Vagina (tissue), 2 donors: ENCODE measurements at regions not wholly inside any gene's neighbourhood (a gene's known extent, or its start where the extent isn't known, plus 50 kb on each side); places are given as distances from the start of the nearest gene placed in this dataset.
"Not testable (repeated sequence)": the region's sequence is repeated elsewhere in the genome, so short reads cannot be mapped to it uniquely, and the experiment has no call there.

ENCODE experiments used
- DNase-seq, 2 donors: peaks; one replicate each; pipeline ENCODE4 v3.0.0-alpha.2; 2017; ENCODE audit errors: extremely low spot score in 2 of 2
- H3K27ac ChIP-seq: fragments of 200-600 bp; sonication (generic); one replicate; pipeline ENCODE4 v1.5.1; 2019
- H3K27me3 ChIP-seq: fragments of 200-600 bp; sonication (generic); one replicate; pipeline ENCODE4 v1.5.1; 2019
- H3K36me3 ChIP-seq, 2 donors: fragments of 200-600 bp; sonication (generic); one replicate each; pipeline ENCODE4 v1.5.1; 2017 to 2019
- H3K4me1 ChIP-seq: fragments of 200-600 bp; sonication (generic); one replicate; pipeline ENCODE4 v1.5.1; 2019
- H3K4me3 ChIP-seq, 2 donors: fragments of 200-600 bp; sonication (generic); 1 replicate in 1 of 2; 2 replicates in 1 of 2; pipeline ENCODE4 v1.5.1; 2016 to 2019
- H3K9me3 ChIP-seq: fragments of 200-600 bp; sonication (generic); one replicate; pipeline ENCODE4 v1.5.1; 2019
- CTCF ChIP-seq, 3 experiments: fragments of 450-650 bp in 2 of 3; fragments of 200-600 bp in 1 of 3; sonication (generic) in 1 of 3; IDR thresholded peaks; one replicate each; pipeline ENCODE4 v1.5.1; 2017 to 2019; ENCODE audit warnings: antibody characterized with exemption in 3 of 3, mild to moderate bottlenecking in 2 of 3, moderate library complexity in 2 of 3
- POLR2A ChIP-seq, 2 donors: fragments of 450-650 bp; IDR thresholded peaks; one replicate each; pipeline ENCODE4 v1.6.1; 2017; ENCODE audit warnings: antibody characterized with exemption in 2 of 2, mild to moderate bottlenecking in 2 of 2, moderate library complexity in 2 of 2
- POLR2AphosphoS5 ChIP-seq, 2 donors: sonication (generic); formaldehyde crosslinking; IDR thresholded peaks; one replicate each; pipeline ENCODE4 v1.9.0; 2017; ENCODE audit warnings: antibody characterized with exemption in 2 of 2, mild to moderate bottlenecking in 2 of 2, low read depth in 1 of 2; ENCODE audit not compliant: insufficient read depth in 1 of 2
- intact Hi-C: fragments of 100-400 bp; cut with DNase I; formaldehyde crosslinking; loops from one replicate; pipeline ENCODE4 v1.15.1; 2023

DNA sequence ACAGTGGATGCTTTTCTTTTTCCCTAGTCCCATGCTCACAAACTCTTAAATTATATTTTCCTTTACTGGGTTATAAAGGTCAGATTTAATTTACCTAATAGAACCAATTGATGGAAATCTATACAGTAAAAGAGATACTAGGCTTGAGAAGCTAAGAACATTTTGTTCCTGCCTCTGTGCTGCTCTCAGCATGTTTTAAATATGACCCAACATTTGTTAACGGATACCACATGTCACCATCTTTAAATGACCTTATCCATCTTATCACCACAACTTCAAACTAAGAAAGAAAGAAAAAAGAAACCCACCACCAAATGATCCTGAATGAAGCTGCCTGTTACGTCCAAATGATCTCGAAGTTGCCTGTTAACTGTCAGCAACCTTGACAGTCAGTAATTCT is 334.7 kb upstream of the ZNF608 start:
- intact Hi-C loops, result no loop called here
- no peak overlapping the region for H3K27ac ChIP-seq
- TF ChIP-seq POLR2AphosphoS5 (IDR thresholded peaks at IDR 0.05; ENCODE audit: insufficient read depth in 1 of 2, low read depth in 1 of 2), result no peak
- no peak for TF ChIP-seq POLR2A (IDR thresholded peaks at IDR 0.05)
- TF ChIP-seq CTCF (IDR thresholded peaks at IDR 0.05), result no peak
- no peak for DNase-seq
- H3K9me3 ChIP-seq, result no peaks in the 10 kb centered on the region
- no peaks in the 10 kb centered on the region for H3K27me3 ChIP-seq
- H3K4me1 ChIP-seq, result peaks cover 11% of the 10 kb centered on the region
- no peaks in the 10 kb centered on the region for H3K36me3 ChIP-seq
- H3K4me3 ChIP-seq, result no peak overlapping the region

GRCh38 chr5:125083981-125084380 is 337.5 kb upstream of the ZNF608 start:
- no peaks in the 10 kb centered on the region for H3K27me3 ChIP-seq
- H3K36me3 ChIP-seq, result no peaks in the 10 kb centered on the region
- no peaks in the 10 kb centered on the region for H3K9me3 ChIP-seq
- peaks cover 11% of the 10 kb centered on the region for H3K4me1 ChIP-seq
- DNase-seq, result no peak
- no peak for TF ChIP-seq CTCF (IDR thresholded peaks at IDR 0.05)
- TF ChIP-seq POLR2A (IDR thresholded peaks at IDR 0.05), result no peak
- peak in 1 of 2 donors; percentile 9 for TF ChIP-seq POLR2AphosphoS5 (IDR thresholded peaks at IDR 0.05; ENCODE audit: insufficient read depth in 1 of 2, low read depth in 1 of 2)
- intact Hi-C loops, result no loop called here
- no peak overlapping the region for H3K27ac ChIP-seq
- H3K4me3 ChIP-seq, result no peak overlapping the region

DNA sequence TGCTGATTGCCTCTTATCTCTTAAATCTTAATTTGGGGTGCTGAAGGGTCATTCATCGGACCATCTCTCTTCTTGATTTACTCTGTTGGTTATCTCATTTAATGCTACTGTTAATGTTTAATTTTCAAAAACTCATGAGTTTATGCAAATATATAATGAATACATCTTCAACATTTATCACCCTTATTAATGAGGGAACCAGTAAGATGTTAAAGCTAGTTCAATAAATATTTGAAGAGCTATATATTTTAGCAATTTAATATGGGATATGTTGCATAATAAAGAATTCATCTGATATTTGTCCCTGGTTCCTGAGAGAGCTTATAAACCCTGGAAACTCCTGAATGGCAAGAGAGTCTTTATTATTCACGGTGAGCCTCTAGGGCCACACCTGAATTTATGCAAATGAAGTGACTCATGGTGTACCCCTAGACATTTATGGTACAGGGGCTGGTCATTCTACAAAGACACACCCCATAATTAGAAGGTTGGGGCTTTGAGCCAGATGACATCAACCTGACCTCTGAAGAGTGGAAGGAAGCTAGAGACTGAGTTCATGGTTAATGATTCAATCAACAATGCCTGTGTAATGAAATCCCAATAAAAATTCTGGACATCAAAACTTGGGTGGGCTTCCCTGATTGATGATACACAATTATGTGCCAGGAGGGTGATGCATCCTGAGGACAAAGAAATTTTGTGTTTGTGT is 339.5 kb upstream of the ZNF608 start:
- H3K27me3 ChIP-seq, result no peaks in the 10 kb centered on the region
- H3K4me3 ChIP-seq, result no peak overlapping the region
- no peak for TF ChIP-seq POLR2AphosphoS5 (IDR thresholded peaks at IDR 0.05; ENCODE audit: insufficient read depth in 1 of 2, low read depth in 1 of 2)
- no peaks in the 10 kb centered on the region for H3K36me3 ChIP-seq
- H3K27ac ChIP-seq, result no peak overlapping the region
- intact Hi-C loops, result no loop called here
- no peak for DNase-seq
- peaks cover 11% of the 10 kb centered on the region for H3K4me1 ChIP-seq
- no peaks in the 10 kb centered on the region for H3K9me3 ChIP-seq

GRCh38 chr5:125088522-125089105 is 342.2 kb upstream of the ZNF608 start:
- no peak for TF ChIP-seq POLR2AphosphoS5 (IDR thresholded peaks at IDR 0.05; ENCODE audit: insufficient read depth in 1 of 2, low read depth in 1 of 2)
- TF ChIP-seq POLR2A (IDR thresholded peaks at IDR 0.05), result no peak
- TF ChIP-seq CTCF (IDR thresholded peaks at IDR 0.05), result no peak
- intact Hi-C loops, result no loop called here
- no peak overlapping the region for H3K27ac ChIP-seq
- H3K4me1 ChIP-seq, result peaks cover 9% of the 10 kb centered on the region
- H3K36me3 ChIP-seq, result no peaks in the 10 kb centered on the region
- H3K9me3 ChIP-seq, result no peaks in the 10 kb centered on the region
- DNase-seq, result no peak
- no peaks in the 10 kb centered on the region for H3K27me3 ChIP-seq
- H3K4me3 ChIP-seq, result no peak overlapping the region

DNA sequence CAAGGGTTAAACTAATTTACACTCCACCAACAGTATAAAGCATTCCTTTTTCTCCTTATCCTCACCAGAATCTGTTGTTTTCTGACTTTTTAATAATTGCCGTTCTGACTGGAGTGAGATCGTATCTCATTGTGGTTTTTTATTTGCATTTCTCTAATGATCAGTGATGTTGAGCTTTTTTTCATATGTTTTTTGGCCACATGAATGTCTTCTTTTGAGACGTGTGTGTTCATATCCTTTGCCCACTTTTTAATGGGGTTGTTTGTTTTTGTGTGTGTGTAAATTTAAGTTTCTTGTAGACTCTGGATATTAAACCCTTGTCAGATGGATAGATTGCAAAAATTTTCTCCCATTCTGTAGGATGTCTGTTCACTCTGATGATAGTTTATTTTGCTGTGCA is 345.7 kb upstream of the ZNF608 start:
- H3K9me3 ChIP-seq, H3K4me3 ChIP-seq, H3K27ac ChIP-seq, DNase-seq, H3K4me1 ChIP-seq, H3K36me3 ChIP-seq, H3K27me3 ChIP-seq, intact Hi-C loops: not testable (repeated sequence)

DNA sequence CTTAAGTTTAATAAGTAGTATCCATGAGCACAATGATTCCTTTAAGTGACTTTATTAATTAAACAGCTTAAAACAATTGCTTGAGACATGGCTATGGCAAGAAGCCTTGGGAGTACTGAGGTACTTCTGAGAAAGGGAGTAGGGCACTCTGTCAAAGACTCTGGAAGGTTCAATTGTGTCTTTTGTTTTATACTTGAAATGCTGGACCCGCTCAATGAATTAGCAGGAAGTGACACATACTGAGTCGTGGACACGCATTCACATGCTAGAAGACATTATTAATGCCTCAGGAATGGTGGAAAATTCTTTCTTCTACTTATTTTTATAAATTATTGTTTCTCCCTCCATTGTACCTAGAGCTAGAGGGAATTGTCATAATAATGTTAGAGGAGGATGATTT is 347.3 kb upstream of the ZNF608 start:
- Histone ChIP-seq H3K4me3 (no peak overlapping the region), H3K27me3 (no peaks in the 10 kb centered on the region), H3K27ac (no peak overlapping the region), H3K4me1 (no peaks in the 10 kb centered on the region), H3K36me3 (no peaks in the 10 kb centered on the region), H3K9me3 (no peaks in the 10 kb centered on the region)
- TF ChIP-seq POLR2A (IDR thresholded peaks at IDR 0.05) (no peak), CTCF (IDR thresholded peaks at IDR 0.05) (no peak), POLR2AphosphoS5 (IDR thresholded peaks at IDR 0.05; ENCODE audit: insufficient read depth in 1 of 2, low read depth in 1 of 2) (no peak)
- no peak for DNase-seq
- intact Hi-C loops, result no loop called here
